Stimulated activated naive CD8-positive, alpha-beta T cell treated with anti-CD3 and anti-CD28 coated beads, Interleukin-15, Interleukin-2, amounts not matched to agents 100 ng/mL and 50 ng/mL, for 24 hours (primary cell): ENCODE measurements at regions not wholly inside any gene's neighbourhood (a gene's known extent, or its start where the extent isn't known, plus 50 kb on each side); places are given as distances from the start of the nearest gene placed in this dataset.

Experiments used
- H3K27ac Mint-ChIP-seq: one replicate; pipeline ENCODE4 v1.8.0; 2021; ENCODE audit warnings: mild to moderate bottlenecking, mixed read lengths
- H3K27me3 Mint-ChIP-seq: one replicate; pipeline ENCODE4 v1.8.0; 2021; ENCODE audit warnings: mixed read lengths
- H3K36me3 Mint-ChIP-seq: one replicate; pipeline ENCODE4 v1.8.0; 2021; ENCODE audit warnings: low read depth, mixed read lengths
- H3K4me1 Mint-ChIP-seq: one replicate; pipeline ENCODE4 v1.8.0; 2021; ENCODE audit warnings: low read depth, mixed read lengths
- H3K4me3 Mint-ChIP-seq: one replicate; pipeline ENCODE4 v1.8.0; 2021; ENCODE audit warnings: mild to moderate bottlenecking, mixed read lengths
- H3K9me3 Mint-ChIP-seq: one replicate; pipeline ENCODE4 v1.8.0; 2021; ENCODE audit warnings: mixed read lengths

- Mint-ChIP-seq H3K4me1 (no peaks in the 10 kb centered on the region), H3K36me3 (no peaks in the 10 kb centered on the region), H3K9me3 (peaks cover 4% of the 10 kb centered on the region), H3K4me3 (no peak overlapping the region), H3K27ac (no peak overlapping the region), H3K27me3 (no peaks in the 10 kb centered on the region)
Observed at GRCh38 chr3:7793786-7794185, 707.8 kb upstream of the LMCD1 start.

GRCh38 chr3:7798276-7798675 is 703.3 kb upstream of the LMCD1 start:
- Mint-ChIP-seq H3K36me3 (no peaks in the 10 kb centered on the region), H3K27ac (no peak overlapping the region), H3K9me3 (no peaks in the 10 kb centered on the region), H3K27me3 (no peaks in the 10 kb centered on the region), H3K4me1 (no peaks in the 10 kb centered on the region), H3K4me3 (no peak overlapping the region)

GRCh38 chr3:7800006-7800780 is 701.4 kb upstream of the LMCD1 start:
- Mint-ChIP-seq H3K4me3 (no peak overlapping the region), H3K36me3 (no peaks in the 10 kb centered on the region), H3K9me3 (no peaks in the 10 kb centered on the region), H3K4me1 (no peaks in the 10 kb centered on the region), H3K27me3 (no peaks in the 10 kb centered on the region), H3K27ac (no peak overlapping the region)

GRCh38 chr3:7812490-7812889 is 689.1 kb upstream of the LMCD1 start:
- no peak overlapping the region for H3K27ac Mint-ChIP-seq
- peaks cover 6% of the 10 kb centered on the region for H3K9me3 Mint-ChIP-seq
- H3K4me1 Mint-ChIP-seq = no peaks in the 10 kb centered on the region
- H3K36me3 Mint-ChIP-seq = no peaks in the 10 kb centered on the region
- no peaks in the 10 kb centered on the region for H3K27me3 Mint-ChIP-seq
- H3K4me3 Mint-ChIP-seq = no peak overlapping the region

- Mint-ChIP-seq H3K4me1 (no peaks in the 10 kb centered on the region), H3K27me3 (no peaks in the 10 kb centered on the region), H3K9me3 (peaks cover 6% of the 10 kb centered on the region)
Observed at GRCh38 chr3:7813365-7813764, 688.3 kb upstream of the LMCD1 start.

GRCh38 chr3:7817239-7817638 is 684.4 kb upstream of the LMCD1 start:
- no peaks in the 10 kb centered on the region for H3K27me3 Mint-ChIP-seq
- peaks cover 6% of the 10 kb centered on the region for H3K9me3 Mint-ChIP-seq
- no peak overlapping the region for H3K27ac Mint-ChIP-seq
- no peak overlapping the region for H3K4me3 Mint-ChIP-seq
- H3K4me1 Mint-ChIP-seq = no peaks in the 10 kb centered on the region
- no peaks in the 10 kb centered on the region for H3K36me3 Mint-ChIP-seq

More at GRCh38 chr3:7813365-7813764, 688.3 kb upstream of the LMCD1 start:
- H3K36me3 Mint-ChIP-seq = no peaks in the 10 kb centered on the region
- H3K4me3 Mint-ChIP-seq = no peak overlapping the region
- H3K27ac Mint-ChIP-seq = no peak overlapping the region

- Mint-ChIP-seq H3K36me3 (peaks cover 6% of the 10 kb centered on the region), H3K27me3 (no peaks in the 10 kb centered on the region), H3K27ac (no peak overlapping the region), H3K4me3 (no peak overlapping the region), H3K9me3 (peaks cover 25% of the 10 kb centered on the region), H3K4me1 (no peaks in the 10 kb centered on the region)
Observed at GRCh38 chr3:7820969-7821368, 680.7 kb upstream of the LMCD1 start.

- H3K27me3 Mint-ChIP-seq = no peaks in the 10 kb centered on the region
- H3K36me3 Mint-ChIP-seq = peaks cover 6% of the 10 kb centered on the region
- no peak overlapping the region for H3K4me3 Mint-ChIP-seq
- no peaks in the 10 kb centered on the region for H3K4me1 Mint-ChIP-seq
- no peak overlapping the region for H3K27ac Mint-ChIP-seq
- H3K9me3 Mint-ChIP-seq = peaks cover 28% of the 10 kb centered on the region
Observed at GRCh38 chr3:7821858-7822257, 679.8 kb upstream of the LMCD1 start.

GRCh38 chr3:7841451-7841850 is 660.2 kb upstream of the LMCD1 start:
- H3K9me3 Mint-ChIP-seq = peaks cover 5% of the 10 kb centered on the region
- no peak overlapping the region for H3K27ac Mint-ChIP-seq
- no peaks in the 10 kb centered on the region for H3K4me1 Mint-ChIP-seq
- no peaks in the 10 kb centered on the region for H3K27me3 Mint-ChIP-seq
- H3K4me3 Mint-ChIP-seq = no peak overlapping the region
- H3K36me3 Mint-ChIP-seq = no peaks in the 10 kb centered on the region

GRCh38 chr3:7843441-7843840 is 658.2 kb upstream of the LMCD1 start:
- Mint-ChIP-seq H3K4me1 (no peaks in the 10 kb centered on the region), H3K36me3 (no peaks in the 10 kb centered on the region), H3K27ac (no peak overlapping the region), H3K4me3 (no peak overlapping the region), H3K27me3 (no peaks in the 10 kb centered on the region), H3K9me3 (peaks cover 5% of the 10 kb centered on the region)

- Mint-ChIP-seq H3K4me3 (no peak overlapping the region), H3K4me1 (no peaks in the 10 kb centered on the region), H3K27me3 (no peaks in the 10 kb centered on the region), H3K36me3 (no peaks in the 10 kb centered on the region), H3K9me3 (peaks cover 5% of the 10 kb centered on the region), H3K27ac (no peak overlapping the region)
Observed at GRCh38 chr3:7847021-7847420, 654.6 kb upstream of the LMCD1 start.

GRCh38 chr3:7847521-7847920 is 654.1 kb upstream of the LMCD1 start:
- Mint-ChIP-seq H3K27ac (no peak overlapping the region), H3K9me3 (peaks cover 5% of the 10 kb centered on the region), H3K36me3 (no peaks in the 10 kb centered on the region), H3K4me1 (no peaks in the 10 kb centered on the region), H3K4me3 (no peak overlapping the region), H3K27me3 (no peaks in the 10 kb centered on the region)

- Mint-ChIP-seq H3K36me3 (no peaks in the 10 kb centered on the region), H3K4me3 (no peak overlapping the region), H3K27ac (no peak overlapping the region), H3K9me3 (peaks cover 7% of the 10 kb centered on the region), H3K27me3 (no peaks in the 10 kb centered on the region), H3K4me1 (no peaks in the 10 kb centered on the region)
Observed at GRCh38 chr3:7854266-7854665, 647.4 kb upstream of the LMCD1 start.

- no peaks in the 10 kb centered on the region for H3K4me1 Mint-ChIP-seq
- H3K27ac Mint-ChIP-seq = no peak overlapping the region
- peaks cover 11% of the 10 kb centered on the region for H3K9me3 Mint-ChIP-seq
- H3K27me3 Mint-ChIP-seq = no peaks in the 10 kb centered on the region
- H3K36me3 Mint-ChIP-seq = no peaks in the 10 kb centered on the region
- H3K4me3 Mint-ChIP-seq = no peak overlapping the region
Observed at GRCh38 chr3:7854721-7855120, 646.9 kb upstream of the LMCD1 start.

GRCh38 chr3:7865611-7866010 is 636.0 kb upstream of the LMCD1 start:
- H3K4me3 Mint-ChIP-seq = no peak overlapping the region
- H3K36me3 Mint-ChIP-seq = no peaks in the 10 kb centered on the region
- peaks cover 3% of the 10 kb centered on the region for H3K9me3 Mint-ChIP-seq
- no peaks in the 10 kb centered on the region for H3K4me1 Mint-ChIP-seq
- H3K27me3 Mint-ChIP-seq = no peaks in the 10 kb centered on the region
- H3K27ac Mint-ChIP-seq = no peak overlapping the region

GRCh38 chr3:7867587-7867986 is 634.0 kb upstream of the LMCD1 start:
- no peaks in the 10 kb centered on the region for H3K36me3 Mint-ChIP-seq
- H3K4me3 Mint-ChIP-seq = no peak overlapping the region
- peaks cover 4% of the 10 kb centered on the region for H3K9me3 Mint-ChIP-seq
- H3K4me1 Mint-ChIP-seq = no peaks in the 10 kb centered on the region
- no peaks in the 10 kb centered on the region for H3K27me3 Mint-ChIP-seq
- H3K27ac Mint-ChIP-seq = no peak overlapping the region
